HG02678 (cell line): ENCODE measurements at regions not wholly inside any gene's neighbourhood (a gene's known extent, or its start where the extent isn't known, plus 50 kb on each side); places are given as distances from the start of the nearest gene placed in this dataset.

Experiments
- ATAC-seq: cut with Tn5 transposase; IDR thresholded peaks from one replicate; pipeline ENCODE4 v1.9.1; 2021; ENCODE audit warnings: mild to moderate bottlenecking, moderate library complexity; ENCODE audit not compliant: unreplicated experiment

DNA sequence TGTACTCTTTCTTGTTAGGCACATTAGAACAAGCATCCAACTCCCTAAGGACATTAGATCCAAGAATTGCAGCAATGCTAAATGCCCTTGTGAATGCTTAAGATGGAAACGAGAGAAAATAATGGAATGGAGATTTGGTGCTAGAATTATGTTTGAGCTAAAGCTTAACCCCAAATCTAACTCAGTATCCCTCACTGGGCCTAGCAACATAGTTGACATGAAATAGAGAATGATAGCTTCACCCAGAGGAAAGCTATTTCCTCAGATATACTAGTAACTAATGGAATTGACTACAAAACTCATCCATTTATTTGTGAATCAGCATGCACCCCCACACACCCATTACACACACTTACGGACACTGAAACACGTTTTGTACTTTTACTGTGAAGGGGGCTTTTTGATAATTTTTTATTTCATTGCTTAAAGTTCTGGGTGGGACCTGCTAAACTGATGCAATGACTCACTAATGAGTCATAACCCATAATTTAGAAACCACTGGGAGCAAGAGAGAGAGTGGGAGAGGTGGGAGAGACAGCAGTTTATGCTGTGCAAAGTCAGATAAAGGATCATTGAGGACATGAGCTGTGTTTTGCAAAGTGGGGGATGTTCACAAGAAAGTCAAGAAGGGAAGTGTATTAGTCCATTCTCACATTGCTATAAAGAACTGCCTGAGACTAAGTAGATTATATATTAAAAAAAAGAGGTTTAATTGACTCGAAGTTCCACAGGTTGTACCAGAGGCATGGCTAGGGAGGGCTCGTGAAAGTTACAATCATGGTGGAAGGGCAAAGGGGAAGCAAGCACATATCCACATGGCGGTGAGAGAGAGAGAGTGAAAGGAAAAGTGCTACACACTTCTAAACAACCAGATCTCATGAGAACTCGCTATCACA lies 382.7 kb downstream of the SFMBT2 start:
- no peak for ATAC-seq

DNA sequence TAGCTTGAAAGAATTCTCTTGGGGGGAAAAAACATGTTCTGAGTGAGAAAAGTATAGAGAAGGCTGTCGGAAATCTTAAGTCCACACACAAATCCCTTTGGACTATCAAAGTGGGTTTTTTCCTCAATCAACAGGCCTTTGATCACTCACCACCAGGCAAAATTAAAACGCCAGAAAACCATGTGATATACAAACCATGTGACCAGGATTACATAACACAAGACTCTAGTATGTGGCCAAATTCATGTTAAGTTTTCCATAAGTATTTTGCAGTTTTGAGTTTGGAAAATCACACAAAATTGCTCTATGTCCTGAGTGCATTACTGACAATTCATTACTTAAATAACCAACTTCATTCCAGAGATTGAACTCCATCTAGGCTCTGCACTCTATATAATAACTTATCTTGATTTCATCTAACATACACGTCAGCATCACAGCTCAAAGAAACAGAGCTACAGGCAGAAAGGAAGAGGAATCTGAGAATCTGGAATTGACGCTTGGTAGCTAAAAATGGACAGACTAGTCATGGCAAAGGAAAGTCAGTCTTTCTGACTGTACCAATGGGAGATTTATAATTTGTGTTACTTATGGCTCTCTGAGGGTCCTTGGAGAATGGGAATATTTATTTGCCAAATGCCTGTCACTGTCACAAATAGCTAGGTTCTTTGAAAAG lies 383.5 kb downstream of the SFMBT2 start:
- no peak for ATAC-seq

DNA sequence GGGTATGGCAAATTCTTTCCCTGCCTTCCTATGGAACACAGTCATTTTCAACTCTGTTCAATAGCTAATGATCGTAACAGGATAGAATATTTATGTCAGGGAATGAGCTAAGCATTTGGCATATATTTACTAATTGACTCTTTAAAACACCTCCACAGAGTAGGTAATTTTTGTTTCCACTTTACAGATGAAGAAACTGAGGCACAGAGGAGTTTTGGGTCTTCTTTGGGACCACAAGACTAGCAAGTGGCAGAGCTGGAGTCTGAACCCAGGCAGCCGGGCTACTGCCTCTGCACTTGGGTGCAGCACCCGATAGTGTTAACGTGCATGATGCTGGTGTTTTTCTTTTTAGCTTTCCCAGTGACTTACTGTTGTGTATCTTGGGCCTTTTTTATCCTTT lies 384.0 kb downstream of the SFMBT2 start:
- no peak for ATAC-seq

DNA sequence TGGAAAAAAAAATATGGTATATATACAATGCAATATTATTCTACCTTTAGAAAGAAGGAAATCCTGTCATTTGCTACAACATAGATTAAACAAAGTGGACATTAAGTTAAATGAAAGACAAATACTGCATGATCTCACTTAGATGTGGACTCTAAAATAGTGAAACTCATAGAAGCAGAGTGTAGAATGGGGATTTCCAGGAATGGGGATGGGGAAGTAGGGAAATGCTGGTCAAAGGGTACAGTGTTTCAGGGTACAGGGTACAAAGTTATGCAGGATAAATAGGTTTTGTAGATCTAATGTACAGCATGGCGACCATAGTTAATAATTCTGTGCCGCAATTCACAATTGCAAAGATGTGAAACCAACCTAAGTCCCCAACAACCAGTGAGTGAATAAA lies 385.5 kb downstream of the SFMBT2 start:
- no peak for ATAC-seq

DNA sequence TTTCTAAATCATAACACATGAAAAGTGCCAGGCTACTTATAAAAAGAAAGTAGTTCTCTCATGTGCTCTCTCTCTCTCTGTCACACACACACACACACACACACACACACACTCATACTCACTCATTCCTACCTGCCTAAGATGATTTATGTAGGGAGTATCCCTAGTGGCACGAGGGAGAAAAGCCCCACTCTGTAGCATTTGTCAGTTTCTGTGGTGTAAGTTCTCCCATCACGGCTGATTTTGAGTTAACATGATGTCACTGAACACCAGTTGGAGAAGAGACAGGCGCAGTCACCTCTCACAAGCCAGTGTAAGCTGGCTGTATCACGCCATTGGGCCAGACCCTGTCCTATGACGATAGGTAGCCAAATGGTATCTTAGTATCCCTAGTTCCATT lies 395.4 kb downstream of the SFMBT2 start:
- no peak for ATAC-seq

DNA sequence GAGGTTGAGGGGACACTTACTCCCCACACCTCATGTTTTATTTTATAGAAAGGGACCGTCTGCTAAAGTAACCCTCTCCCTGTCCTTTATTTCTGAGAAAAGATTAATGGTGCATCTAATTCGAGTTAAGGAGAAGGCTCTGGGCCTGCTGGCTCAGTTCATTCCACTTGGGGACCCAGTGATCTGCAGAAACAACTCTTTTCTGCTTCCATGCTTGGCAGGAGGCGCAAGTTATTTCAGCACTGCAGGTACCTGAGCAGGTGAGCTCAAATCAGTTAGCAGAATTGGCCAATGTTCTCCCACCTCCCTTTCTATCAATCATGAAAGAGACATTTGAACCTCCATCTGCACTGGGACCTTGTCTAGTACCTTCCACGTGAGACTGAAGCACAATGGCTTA lies 396.1 kb downstream of the SFMBT2 start:
- ATAC-seq = no peak

DNA sequence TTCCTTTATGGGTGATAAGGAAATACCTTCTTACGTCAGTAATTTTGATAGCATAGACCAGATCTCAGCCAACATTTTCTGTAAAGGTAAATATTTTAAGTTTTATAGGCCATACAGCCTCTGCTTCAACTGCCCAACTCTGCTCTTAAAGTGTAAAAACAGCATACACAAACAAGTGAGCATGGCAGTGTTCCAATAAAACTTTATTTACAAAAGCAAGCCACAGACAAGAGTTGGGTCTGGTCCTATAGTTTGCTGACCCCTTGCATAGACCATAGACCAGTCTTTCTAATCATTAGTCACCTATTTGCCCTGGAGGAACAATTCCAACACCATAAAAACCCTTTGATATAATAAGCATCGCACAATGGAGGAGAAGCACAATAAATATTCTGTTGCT lies 398.8 kb downstream of the SFMBT2 start:
- ATAC-seq = no peak

DNA sequence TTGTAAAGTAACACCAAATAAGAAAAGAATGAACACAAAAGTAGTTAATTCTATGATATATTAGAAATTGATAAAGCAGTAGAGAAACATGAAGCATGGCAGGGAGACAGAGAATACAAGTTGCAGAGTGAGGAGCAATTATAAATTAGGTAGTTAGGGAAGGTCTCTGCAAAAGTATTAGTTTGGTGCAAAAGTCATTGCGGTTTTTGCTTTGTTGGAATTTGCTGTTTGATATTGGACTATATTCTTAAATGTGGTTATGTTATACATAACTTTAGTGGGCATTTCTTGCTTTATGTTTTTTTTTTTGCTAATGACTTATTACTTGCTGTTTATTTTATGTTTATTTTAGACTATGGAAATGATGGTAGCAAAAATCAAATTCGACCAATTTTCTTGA lies 402.2 kb downstream of the SFMBT2 start:
- ATAC-seq = no peak

DNA sequence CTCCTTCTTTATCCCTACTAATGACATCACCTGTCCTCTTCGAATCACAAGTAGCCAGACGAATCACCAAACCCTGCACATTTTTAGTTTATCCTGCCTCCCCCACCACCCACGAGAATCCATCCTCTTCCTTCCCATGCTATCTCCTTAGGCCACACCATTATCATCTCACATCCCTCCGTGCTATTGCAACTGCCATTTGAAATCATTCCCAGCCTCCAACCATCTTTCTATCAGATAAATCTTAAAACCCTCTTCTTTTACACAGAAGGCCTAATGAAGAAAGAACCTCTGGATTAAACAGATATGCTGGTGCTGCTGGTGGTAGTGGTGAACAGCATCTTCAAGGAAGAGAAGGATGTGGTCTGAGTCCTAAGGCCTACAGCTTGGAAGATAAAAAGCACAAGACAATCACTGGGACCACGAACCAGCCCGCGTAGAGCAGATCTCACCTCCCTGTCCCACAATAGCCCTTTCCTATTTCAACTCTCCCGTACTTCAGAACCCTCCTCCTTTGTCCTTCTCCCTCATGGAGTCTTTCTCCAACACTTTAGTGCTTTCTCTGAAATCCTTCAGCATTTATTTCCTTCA lies 403.1 kb downstream of the SFMBT2 start:
- ATAC-seq = no peak

DNA sequence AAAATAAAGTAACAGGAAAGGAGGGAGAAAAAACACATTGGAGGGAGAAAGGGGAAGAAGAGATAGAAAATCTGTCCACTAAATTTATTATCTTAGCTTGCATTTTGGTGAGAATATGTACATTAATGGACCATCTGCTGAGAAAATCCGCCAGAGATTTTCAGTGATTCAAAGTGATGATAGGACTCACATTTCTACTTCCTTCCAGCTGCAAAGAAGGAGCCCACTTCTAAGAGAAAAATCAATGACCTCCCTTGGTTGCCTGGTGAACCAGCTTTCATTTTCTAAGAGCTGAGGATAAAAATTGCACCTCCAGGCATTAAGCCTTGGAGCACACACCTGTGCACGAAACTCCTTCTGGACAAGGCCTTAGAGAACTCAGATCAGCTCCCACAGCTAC lies 404.3 kb downstream of the SFMBT2 start:
- ATAC-seq = no peak

DNA sequence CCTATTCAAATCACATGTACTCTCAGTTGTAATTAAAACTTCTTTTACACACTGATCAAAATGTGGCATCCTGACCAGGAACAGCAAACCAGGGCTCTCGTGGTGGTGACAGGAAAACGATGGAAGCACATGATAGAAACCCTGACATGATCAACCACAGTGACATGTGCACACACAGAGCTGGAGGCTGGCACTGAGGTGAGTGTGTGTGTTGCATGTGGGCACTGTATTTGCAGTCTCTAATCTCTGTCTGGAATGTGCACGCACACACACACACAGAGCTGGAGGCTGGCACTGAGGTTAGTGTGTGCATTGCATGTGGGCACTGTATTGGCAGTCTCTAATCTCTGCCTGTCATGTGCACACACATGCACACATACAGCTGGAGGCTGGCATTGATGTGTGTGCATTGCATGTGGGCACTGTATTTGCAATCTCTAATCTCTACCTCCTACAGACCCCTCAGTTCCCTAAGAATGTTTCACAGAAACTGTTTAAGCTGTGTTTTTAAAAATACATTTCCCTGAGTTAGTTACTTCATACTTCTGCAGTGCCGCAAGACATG lies 406.9 kb downstream of the SFMBT2 start:
- no peak for ATAC-seq

DNA sequence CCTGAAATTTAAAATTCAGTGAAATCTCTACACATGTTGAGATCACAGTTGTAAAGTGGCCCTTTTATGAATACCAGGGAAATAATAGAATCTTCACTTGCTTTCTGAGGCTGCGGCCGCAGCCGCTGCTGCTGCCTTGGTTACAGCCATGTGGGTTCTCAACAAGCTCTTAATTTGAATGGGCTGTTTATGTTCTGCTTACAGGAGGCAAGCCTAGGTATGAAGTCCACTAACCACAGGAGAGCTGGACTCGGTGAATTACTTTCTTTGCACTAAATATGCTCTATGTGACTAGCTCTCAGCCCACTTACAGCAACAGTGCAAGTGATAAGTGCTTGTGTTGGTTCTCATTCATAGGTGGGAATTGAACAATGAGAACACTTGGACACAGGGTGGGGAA lies 410.8 kb downstream of the SFMBT2 start:
- ATAC-seq = no peak

DNA sequence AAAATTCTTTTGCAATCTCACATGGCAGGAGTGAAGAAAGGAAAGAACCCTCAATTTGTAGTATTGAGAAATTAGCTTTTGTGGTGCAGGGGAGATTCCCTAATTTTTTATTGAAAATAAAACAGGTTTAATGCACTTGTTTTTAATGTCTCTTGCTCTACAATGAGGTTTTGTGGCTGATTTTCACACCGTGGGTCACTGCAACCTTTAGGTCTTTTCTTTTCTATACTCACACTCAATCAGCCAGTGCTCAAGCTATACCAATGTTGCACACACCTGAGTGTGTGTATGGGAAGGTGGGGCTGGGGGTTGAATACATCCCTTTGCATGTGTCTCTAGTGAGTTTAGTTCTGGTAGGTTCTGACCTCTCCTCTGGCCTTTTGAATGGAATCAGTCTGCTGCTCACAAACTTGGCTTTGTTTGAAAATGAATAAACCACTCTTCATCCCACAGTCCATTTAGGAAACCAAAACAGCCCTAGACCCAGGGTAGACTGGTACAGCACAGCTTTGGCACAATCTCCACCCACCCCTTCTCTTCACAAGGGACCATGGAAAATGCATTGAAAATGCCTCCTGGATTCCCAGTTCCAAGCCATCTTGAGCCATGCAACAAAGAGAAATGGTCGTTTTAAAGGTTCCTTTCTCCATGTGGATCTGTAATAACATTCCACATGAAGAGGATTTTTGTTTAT lies 411.5 kb downstream of the SFMBT2 start:
- no peak for ATAC-seq

DNA sequence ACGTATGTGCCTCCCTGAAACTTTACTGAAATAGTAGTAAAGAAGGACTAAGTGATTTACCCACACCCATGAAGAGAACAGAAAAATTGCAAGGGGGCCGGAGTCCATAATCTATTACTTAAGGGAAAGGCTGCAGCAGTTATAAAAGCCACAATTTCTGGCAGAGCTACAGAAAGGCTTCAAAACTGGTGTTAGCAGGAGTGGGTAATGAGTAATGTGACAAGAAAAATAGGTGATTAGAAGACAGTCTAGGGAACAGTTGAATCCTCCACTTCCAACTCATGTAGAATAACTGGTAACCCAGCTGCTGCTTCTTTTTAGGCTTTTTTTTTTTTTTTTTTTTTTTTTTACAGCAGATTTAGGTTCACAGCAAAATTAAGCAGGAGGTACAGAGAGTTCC lies 413.3 kb downstream of the SFMBT2 start:
- ATAC-seq = no peak

DNA sequence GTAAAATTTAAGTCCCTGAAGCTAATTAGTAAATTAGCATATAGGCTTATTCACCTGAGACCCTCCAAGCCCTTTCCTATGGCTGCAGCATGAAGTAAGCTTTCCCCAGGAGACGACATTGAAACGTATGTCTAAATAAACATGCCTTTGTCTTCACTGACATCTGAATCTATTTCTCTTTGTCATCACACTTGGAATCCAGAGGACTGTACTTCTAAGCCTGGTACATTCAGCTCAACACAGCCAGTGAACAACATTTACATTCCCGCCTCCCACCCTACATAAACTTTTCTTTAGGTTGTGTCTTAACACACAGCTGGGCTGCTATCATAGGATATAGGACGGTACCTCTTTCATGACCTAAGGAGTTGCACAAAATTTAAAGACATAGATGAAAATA lies 414.4 kb downstream of the SFMBT2 start:
- ATAC-seq = no peak

DNA sequence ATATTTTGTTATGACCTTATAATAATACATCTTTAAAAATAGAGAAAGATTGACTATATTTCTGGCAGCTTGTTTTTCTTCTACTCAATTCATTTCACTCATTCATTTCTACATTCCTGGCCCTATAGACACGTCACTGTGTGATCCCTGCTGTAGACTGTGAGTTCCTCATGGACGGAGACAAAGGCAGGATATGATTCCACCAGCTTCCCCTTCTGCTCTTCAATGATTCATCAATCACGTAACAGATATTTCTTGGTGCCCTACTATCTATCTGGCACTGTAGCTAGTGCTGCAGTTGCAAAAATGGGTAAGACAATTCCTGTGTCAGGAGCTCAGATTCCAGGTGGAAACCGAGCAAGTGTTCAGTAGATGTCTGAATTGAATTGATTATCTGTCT lies 415.0 kb downstream of the SFMBT2 start:
- no peak for ATAC-seq

DNA sequence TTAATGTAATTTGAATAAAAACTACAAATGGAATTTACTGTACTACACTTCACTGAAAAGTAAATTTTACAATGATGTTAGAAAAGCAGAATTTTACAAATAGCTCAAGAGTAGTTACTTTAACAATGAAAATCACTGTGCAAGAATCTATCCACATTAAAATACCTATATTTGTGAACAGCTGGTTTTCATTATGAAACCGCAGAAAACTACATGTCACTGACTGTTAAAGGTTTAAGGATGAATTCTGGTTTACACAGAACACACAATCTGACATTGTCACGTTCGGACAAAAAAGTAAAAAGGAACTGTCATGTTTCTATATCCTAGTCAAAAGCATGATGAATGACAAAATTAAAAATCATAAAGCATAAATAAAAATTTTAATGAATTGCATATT lies 415.3 kb upstream of the PRKCQ start:
- ATAC-seq = no peak

DNA sequence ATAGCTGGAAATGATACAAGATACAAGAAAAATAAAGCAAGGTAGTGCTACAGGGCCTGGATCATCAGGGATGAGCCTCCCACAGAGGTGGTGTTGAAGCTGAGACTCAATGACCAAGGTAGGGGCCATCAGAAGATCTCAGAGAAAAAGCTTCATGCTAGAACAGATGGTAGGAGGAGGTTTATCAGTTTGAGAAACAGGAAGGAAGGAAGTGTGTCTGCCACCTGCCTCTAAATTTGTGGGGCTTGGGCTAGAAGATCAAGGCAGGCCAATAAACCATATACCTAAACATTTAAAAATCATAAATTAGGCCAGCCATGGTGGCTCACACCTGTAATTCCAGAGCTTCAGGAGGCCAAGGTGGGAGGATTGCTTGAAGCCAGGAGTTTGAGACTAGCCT lies 410.8 kb upstream of the PRKCQ start:
- ATAC-seq = no peak

DNA sequence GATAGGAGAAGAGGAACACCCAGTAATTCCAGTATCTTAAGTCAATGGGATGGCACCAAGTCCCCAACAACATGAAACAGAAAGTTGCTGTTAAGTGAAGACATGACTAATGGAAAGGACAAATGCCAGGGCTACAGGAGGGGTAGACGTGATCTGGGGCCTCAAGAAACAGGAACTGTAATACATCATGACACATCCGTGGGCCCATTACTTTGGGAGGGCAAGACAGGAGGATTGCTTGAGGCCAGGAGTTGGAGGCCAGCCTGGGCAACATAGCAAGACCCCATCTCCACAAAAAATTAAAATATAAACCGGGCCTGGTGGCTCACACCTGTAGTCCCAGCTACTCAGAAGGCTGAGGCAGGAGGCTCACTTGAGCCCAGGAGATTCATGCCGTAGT lies 408.6 kb upstream of the PRKCQ start:
- no peak for ATAC-seq

DNA sequence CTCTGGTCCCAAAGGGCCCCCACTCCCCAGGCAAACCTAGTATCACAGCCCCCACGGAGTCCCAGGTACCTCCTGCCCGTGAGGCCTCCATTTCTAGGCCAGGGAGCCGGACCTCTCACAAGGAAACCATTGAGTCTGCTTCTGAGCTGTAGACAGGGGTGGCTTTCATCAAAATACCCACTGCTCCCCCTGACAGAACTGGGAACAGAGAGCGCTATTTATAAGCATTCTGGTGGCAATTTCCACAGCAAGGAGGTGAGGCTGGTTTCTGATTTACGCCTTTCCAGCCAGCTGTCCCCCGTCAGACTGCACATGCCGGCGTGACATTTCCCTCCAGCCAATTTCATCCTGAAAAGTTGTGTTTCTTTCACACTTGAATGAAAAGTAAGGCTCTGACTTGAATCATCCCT lies 407.5 kb upstream of the PRKCQ start:
- ATAC-seq = no peak

DNA sequence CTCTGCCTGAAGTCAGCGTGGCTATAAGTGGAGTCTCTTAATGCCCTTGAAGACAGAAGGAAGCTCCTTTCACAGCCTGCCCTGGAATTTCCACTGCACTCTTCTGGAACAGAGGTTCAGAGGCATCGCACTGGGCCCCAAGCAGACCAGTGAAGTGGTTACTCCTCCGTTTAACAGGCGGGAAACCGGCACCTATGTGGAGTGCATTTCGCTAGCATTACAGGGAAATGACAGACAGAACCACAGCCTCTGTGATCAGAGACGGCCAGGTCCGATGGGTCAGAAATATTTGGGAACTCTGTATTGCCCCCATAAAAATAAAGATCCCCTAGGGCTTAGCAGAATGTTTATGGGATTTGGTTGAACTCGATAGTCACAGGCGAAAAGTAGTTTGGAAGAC lies 406.9 kb upstream of the PRKCQ start:
- no peak for ATAC-seq
